Kidney glomerular epithelial cell (primary cell): ENCODE measurements at regions not wholly inside any gene's neighbourhood (a gene's known extent, or its start where the extent isn't known, plus 50 kb on each side); places are given as distances from the start of the nearest gene placed in this dataset.
"Not testable (repeated sequence)": the region's sequence is repeated elsewhere in the genome, so short reads cannot be mapped to it uniquely, and the experiment has no call there.

Experiments
- DNase-seq: peaks from one replicate; lab custom pipeline; 2025; lab: John Stamatoyannopoulos, UW

GRCh38 chr14:89065879-89066278 is 241.4 kb downstream of the TTC8 start:
- DNase-seq = no peak

- no peak for DNase-seq
These were observed 243.0 kb downstream of the TTC8 start for GRCh38 chr14:89067293-89067972.

GRCh38 chr14:89078021-89078795 is 253.8 kb downstream of the TTC8 start:
- no peak for DNase-seq

GRCh38 chr14:89085231-89085731 is 260.8 kb downstream of the TTC8 start:
- no peak for DNase-seq

- no peak for DNase-seq
These were observed 261.4 kb downstream of the TTC8 start for GRCh38 chr14:89085737-89086382.

GRCh38 chr14:89088530-89088929 is 264.1 kb downstream of the TTC8 start:
- no peak for DNase-seq

GRCh38 chr14:89089330-89089729 is 264.9 kb downstream of the TTC8 start:
- DNase-seq = no peak

- no peak for DNase-seq
These were observed 267.3 kb downstream of the TTC8 start for GRCh38 chr14:89091781-89092180.

GRCh38 chr14:89093083-89093730 is 268.8 kb downstream of the TTC8 start:
- DNase-seq = no peak

GRCh38 chr14:89095036-89095435 is 270.6 kb downstream of the TTC8 start:
- DNase-seq = no peak

GRCh38 chr14:89096946-89097345 is 272.5 kb downstream of the TTC8 start:
- DNase-seq = no peak

- DNase-seq = no peak
These were observed 273.8 kb downstream of the TTC8 start for GRCh38 chr14:89098254-89098653.

GRCh38 chr14:89104171-89104817 is 279.8 kb downstream of the TTC8 start:
- not testable (repeated sequence) for DNase-seq

GRCh38 chr14:89104861-89105260 is 280.4 kb downstream of the TTC8 start:
- DNase-seq = not testable (repeated sequence)
